Colon (tissue), 2 donors: ENCODE measurements at regions not wholly inside any gene's neighbourhood (a gene's known extent, or its start where the extent isn't known, plus 50 kb on each side); places are given as distances from the start of the nearest gene placed in this dataset.
"Not testable (repeated sequence)": the region's sequence is repeated elsewhere in the genome, so short reads cannot be mapped to it uniquely, and the experiment has no call there.

ENCODE experiments used
- FAIRE-seq: peaks from 2 replicates; lab custom pipeline; 2012; peaks lifted over from hg19 to GRCh38; lab: Jason Lieb, UNC
- donor health status: control.
- donor health status: control.

DNA sequence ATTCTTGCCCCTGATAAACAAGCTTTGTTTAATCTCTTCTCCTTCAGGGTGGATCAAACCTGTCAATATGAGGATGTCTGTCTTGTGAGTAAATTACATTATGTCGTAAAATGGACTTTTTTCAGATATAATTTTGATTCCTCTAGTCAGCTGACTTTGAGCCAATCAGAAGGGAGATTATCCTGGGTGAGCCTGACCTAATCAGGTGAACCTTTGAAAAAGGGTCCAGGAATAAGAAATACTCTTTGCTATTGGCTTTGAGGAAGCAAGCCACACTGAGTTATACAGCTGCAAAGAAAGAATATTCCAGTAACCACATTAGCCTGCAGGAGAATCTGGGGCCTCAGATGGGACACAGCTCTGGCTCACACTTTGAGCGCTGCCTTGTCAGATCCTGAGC, 304.3 kb upstream of the ARRDC3 start:
- FAIRE-seq = no peak

DNA sequence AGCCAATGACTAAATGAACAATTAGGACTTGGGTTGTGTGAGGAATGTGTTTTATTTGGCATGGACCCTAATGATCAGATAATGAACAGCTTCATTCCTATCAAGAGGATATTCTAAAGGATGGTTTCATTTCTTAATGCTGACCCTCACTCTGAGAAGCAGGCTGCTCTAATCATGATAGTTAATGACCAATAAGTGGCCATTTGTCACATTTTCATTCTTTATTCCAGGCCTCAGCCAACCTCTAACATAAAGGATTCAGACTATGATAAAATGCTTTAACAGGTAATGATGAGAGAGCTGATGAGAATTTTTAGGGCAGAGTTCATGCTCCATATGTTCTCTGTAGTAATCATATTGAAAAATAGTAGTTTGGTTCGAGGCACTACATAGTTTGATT, 301.5 kb upstream of the ARRDC3 start:
- FAIRE-seq = no peak

DNA sequence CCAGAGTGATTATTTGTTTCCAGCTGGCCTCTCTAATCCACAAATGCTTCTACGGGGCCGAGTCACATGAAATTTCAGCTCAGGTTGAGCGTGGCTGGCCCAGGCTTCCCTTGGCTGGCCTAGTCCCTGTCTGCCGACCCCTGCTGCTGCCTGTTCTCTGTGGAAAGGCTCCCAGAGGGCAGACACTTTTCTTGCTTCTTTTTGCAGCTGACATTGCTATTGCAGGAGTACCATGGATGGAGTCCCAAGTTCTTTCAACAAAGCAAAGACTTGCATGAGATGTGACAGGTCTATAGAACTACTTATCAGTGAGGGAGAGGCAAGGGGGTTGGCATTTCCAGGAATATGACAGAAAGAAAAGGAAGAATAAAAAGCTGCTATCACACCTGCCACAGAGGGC, 287.4 kb upstream of the ARRDC3 start:
- FAIRE-seq = no peak

DNA sequence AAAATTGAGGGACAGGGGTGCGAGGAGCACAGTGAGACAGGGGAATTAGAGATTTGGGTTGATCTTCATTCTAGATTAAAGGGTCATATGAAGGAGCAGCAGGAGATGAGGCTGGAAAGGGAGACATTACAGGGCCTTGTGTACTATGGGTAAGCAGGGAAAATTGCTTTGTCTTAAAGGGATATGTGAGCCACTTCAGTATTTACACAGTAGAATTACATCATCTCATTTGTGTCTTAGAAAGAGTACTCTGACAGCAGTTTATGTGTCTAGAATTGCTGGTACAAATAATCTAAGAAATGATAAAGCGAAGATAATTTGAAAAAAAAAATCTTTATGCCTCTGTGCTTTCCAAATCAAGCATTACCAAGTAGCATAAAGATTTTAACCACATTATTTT, 287.0 kb upstream of the ARRDC3 start:
- FAIRE-seq = no peak

DNA sequence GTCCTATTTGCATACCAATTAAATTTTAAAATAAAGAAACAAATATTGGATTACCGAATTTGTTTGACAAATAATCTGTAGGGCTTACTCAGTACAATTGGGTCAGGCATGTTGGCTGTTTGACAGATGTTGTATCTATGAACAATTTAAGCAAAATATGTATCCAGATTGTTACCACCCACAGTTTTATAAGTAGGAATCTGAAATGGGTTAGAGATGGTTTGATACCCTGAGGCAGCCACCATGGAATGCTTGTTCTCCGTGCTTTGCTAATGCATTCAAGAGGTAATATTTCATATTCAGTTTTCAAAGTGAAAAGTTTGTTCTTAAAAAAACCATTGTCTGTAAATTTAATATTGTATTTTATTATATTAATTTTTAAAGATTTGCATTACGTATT, 285.1 kb upstream of the ARRDC3 start:
- no peak for FAIRE-seq

GRCh38 chr5:91652678-91653077, 269.6 kb upstream of the ARRDC3 start:
- no peak for FAIRE-seq

- FAIRE-seq = no peak
Measured at GRCh38 chr5:91651704-91652103, 268.6 kb upstream of the ARRDC3 start.

- no peak for FAIRE-seq
Measured at GRCh38 chr5:91645347-91645746, 262.2 kb upstream of the ARRDC3 start.

GRCh38 chr5:91643797-91644196, 260.7 kb upstream of the ARRDC3 start:
- no peak for FAIRE-seq

GRCh38 chr5:91642581-91642980, 259.5 kb upstream of the ARRDC3 start:
- FAIRE-seq = no peak

- no peak for FAIRE-seq
Measured at GRCh38 chr5:91641730-91642350, 258.7 kb upstream of the ARRDC3 start.

DNA sequence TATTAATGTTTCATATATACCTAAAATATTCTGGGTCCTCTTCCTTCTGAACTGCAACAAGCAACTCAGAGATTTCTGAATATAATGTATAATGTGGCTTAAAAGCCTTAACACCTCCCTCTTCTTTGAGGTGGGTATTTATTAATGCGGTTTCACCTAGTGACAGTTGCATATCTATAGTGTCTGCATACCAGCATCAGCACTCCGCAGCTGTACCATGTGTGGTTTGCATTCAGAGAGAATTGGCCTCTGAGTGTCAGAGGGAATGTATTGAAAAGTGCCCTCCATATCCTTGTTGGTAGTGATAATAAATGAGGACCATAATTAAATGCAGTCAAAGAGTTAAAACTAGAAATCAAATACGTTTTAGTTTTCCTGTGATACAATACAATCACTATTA, 256.6 kb upstream of the ARRDC3 start:
- FAIRE-seq = no peak

DNA sequence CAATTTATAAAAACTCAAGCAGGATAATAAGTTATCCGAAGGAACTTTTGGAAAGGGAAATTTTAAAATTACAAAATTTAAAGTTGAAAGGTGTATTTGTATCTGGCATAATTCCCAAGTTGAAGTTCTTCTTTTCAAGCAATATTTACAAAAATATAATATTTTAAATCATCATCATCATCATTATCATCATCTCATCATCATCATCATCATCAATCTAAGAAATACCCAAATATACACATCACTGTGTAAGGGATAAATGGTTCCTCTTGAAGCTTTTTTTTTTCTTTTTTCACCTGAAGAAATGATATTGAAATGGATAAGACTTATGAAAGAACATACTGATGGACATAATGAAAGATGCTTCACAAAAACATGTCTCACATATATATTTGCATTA, 254.9 kb upstream of the ARRDC3 start:
- FAIRE-seq = no peak

DNA sequence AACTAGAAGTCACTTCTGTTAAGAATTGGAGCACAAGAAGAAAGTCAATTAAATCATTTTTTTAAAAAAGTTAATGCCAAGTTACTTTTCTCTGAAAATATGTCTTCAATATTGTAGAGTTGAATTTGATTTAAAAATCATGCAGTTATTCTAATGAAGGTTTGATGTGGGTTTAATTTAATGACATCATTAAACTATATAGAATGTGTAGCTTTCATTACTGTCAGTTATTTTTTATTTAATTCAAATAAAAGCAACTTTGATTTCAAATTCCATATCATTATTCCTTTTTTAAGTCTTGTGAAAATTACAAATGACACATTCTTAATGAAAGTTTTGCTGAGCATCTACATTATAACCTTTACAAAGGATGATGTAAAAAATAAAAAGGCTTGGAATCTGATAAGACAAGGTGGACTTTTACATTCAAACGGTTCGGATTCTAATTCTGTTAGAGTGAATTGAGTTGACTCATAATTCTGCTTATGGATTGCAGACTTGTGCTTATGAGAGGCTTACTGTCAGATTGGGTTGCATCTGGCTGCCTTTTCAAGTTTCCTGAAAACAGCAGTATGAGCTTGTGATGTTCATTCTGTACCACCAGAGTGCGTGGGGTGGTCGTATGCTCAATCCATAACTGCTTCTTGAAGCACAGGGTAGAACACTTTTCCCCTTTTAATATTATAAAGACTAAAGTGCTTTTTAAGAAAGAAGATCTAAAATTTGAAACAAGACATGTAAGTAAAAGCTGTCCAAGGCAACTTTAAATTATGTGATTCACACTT, 253.0 kb upstream of the ARRDC3 start:
- FAIRE-seq = no peak

- FAIRE-seq = no peak
Measured at GRCh38 chr5:91632871-91633270, 249.8 kb upstream of the ARRDC3 start.

- FAIRE-seq = no peak
Measured at GRCh38 chr5:91611746-91612145, 228.6 kb upstream of the ARRDC3 start.

DNA sequence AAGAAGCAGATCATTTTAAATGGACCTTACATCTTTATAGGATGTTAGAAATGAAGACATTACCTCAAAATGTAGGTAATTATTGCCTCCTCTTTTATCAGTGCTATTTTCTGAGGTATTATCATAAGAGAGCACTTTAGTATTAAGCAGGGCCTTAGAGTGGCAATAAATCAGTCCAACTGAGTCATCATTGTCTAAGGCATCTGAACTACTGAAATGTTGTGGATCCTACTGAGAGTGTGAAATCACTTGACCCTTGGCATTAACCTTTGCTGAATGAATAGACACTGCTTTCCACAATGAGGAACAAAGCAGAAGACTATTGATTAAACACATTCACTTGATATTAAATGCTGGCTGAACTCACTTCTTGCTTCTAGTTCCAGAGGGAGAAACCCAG, 224.6 kb upstream of the ARRDC3 start:
- no peak for FAIRE-seq

DNA sequence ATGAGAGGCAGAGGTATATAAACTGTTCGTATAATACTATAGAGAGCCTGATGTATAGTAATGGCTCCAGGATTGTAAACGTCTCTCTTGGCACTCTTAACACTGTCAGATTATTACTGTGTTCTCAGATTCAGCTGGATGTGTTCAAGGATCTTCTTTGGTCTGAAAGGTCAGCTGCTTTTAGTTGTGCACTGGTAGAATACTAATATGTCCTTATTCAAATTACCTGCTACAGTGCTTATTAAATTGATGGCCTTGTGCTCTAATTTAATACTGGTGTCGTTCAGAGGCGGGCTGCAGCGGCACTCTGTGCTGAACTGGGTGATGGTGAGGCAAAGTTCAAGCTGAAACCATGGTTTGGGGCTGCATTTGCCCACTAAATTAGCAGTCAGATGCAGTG, 216.7 kb upstream of the ARRDC3 start:
- FAIRE-seq = no peak

GRCh38 chr5:91598216-91598615, 215.1 kb upstream of the ARRDC3 start:
- no peak for FAIRE-seq

GRCh38 chr5:91595424-91595823, 212.3 kb upstream of the ARRDC3 start:
- no peak for FAIRE-seq

DNA sequence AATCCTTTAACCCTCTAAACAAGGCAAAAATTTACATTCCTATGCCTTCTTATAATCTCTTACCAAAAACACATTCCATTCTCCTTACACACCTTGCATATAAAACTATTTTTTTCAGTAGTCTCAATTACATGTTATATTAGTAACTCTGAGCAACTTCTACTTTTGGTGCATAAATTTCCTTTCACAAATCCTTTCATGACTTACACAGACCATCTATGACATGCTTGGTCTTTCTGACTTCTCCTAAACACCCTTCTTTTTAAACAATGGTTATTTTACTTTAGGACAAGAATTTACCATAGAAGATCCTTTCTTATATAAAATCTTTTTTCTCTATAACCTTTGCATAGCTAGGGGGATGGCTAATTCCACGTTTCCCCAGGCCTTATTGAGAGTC, 208.0 kb upstream of the ARRDC3 start:
- FAIRE-seq = no peak

DNA sequence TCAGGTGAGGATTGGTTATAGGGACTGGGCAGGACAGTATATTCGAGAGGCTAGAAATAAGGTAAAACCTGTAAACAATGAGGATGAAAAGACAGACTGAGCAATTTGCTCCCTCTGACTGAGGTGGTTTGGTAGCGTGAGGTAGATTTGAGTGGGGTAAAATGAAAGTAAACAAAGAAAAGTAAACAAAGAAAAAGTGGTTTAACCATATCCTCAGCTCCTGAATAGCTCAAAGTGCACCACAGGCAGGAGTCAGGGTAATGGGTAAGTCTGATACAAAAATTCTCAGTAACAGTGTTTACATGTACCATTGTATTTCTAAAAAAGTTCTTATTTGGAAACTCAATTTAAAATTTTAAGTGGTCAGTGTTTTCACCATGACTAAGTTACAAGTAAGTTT, 203.1 kb upstream of the ARRDC3 start:
- FAIRE-seq = no peak

DNA sequence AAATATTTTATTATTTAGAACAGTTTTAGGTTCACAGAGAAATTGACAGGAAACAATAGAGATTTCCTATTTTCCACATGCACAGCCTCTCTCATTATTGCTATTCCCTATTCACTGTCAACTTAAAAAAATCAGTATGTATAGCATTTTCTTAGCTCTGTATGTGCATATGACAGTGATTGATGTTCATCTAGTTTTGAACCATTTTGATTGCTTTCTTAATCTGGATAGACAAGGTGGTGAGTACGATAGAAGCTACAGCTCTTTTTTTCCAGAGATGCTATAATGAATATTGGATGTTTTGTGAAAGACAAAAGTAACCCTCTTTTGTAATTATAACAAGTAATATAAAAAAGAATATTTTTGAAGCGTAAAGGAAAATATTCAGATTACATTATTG, 201.2 kb upstream of the ARRDC3 start:
- no peak for FAIRE-seq

- not testable (repeated sequence) for FAIRE-seq
Measured at GRCh38 chr5:91566012-91566411, 182.9 kb upstream of the ARRDC3 start.
